GM18520 (cell line): ENCODE measurements at regions not wholly inside any gene's neighbourhood (a gene's known extent, or its start where the extent isn't known, plus 50 kb on each side); places are given as distances from the start of the nearest gene placed in this dataset.
"Not testable (repeated sequence)": the region's sequence is repeated elsewhere in the genome, so short reads cannot be mapped to it uniquely, and the experiment has no call there.

Experiments used
- ATAC-seq: cut with Tn5 transposase; IDR thresholded peaks from one replicate; pipeline ENCODE4 v1.9.1; 2021; ENCODE audit not compliant: unreplicated experiment

GRCh38 chr7:150183602-150184001 is 139.6 kb upstream of the LRRC61 start:
- not testable (repeated sequence) for ATAC-seq

GRCh38 chr7:150189963-150190362 is 133.2 kb upstream of the LRRC61 start:
- ATAC-seq: peak; percentile 95

GRCh38 chr7:150192541-150192940 is 130.6 kb upstream of the LRRC61 start:
- not testable (repeated sequence) for ATAC-seq

GRCh38 chr7:150193866-150194265 is 129.3 kb upstream of the LRRC61 start:
- not testable (repeated sequence) for ATAC-seq
